ENCODE measurements at regions not wholly inside any gene's neighbourhood (a gene's known extent, or its start where the extent isn't known, plus 50 kb on each side); places are given as distances from the start of the nearest gene placed in this dataset.

- TF ChIP-seq, protein P1, sequence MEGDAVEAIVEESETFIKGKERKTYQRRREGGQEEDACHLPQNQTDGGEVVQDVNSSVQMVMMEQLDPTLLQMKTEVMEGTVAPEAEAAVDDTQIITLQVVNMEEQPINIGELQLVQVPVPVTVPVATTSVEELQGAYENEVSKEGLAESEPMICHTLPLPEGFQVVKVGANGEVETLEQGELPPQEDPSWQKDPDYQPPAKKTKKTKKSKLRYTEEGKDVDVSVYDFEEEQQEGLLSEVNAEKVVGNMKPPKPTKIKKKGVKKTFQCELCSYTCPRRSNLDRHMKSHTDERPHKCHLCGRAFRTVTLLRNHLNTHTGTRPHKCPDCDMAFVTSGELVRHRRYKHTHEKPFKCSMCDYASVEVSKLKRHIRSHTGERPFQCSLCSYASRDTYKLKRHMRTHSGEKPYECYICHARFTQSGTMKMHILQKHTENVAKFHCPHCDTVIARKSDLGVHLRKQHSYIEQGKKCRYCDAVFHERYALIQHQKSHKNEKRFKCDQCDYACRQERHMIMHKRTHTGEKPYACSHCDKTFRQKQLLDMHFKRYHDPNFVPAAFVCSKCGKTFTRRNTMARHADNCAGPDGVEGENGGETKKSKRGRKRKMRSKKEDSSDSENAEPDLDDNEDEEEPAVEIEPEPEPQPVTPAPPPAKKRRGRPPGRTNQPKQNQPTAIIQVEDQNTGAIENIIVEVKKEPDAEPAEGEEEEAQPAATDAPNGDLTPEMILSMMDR (IDR thresholded peaks at IDR 0.05), result no peak
- no peak for TF ChIP-seq POLR2A (IDR thresholded peaks at IDR 0.05)
Measured at GRCh38 chr22:25452116-25452700, 112.3 kb upstream of the GRK3 start.
